RCC 7860 (cell line): ENCODE measurements at regions not wholly inside any gene's neighbourhood (a gene's known extent, or its start where the extent isn't known, plus 50 kb on each side); places are given as distances from the start of the nearest gene placed in this dataset.
A peak's percentile ranks its signal among the peaks of the same experiment; 100 is the strongest.

Experiments used
- DNase-seq: peaks from one replicate; pipeline ENCODE4 v3.0.0-alpha.2; 2015; ENCODE audit warnings: low spot score
- FAIRE-seq: peaks from 2 replicates; lab custom pipeline; 2012; peaks lifted over from hg19 to GRCh38; lab: Jason Lieb, UNC

GRCh38 chr21:37967036-37967435 lies 50.8 kb upstream of the KCNJ6 start:
- no peak for DNase-seq

GRCh38 chr21:37968744-37969143 lies 52.5 kb upstream of the KCNJ6 start:
- DNase-seq (no peak), FAIRE-seq (no peak)

More at GRCh38 chr21:37967036-37967435, 50.8 kb upstream of the KCNJ6 start:
- FAIRE-seq, result no peak

GRCh38 chr21:37970548-37970947 lies 54.3 kb upstream of the KCNJ6 start:
- FAIRE-seq (no peak), DNase-seq (no peak)

GRCh38 chr21:37971390-37971950 lies 55.2 kb upstream of the KCNJ6 start:
- no peak for FAIRE-seq
- no peak for DNase-seq

- FAIRE-seq, result peak; percentile 94
- peak; percentile 92 for DNase-seq
Observed at GRCh38 chr21:37974081-37974480, 57.8 kb upstream of the KCNJ6 start.

- peak; percentile 61 for DNase-seq
- FAIRE-seq, result peak; percentile 58
Observed at GRCh38 chr21:37982496-37983318, 66.5 kb upstream of the KCNJ6 start.

GRCh38 chr21:37983336-37984095 lies 67.3 kb upstream of the KCNJ6 start:
- FAIRE-seq (peak; percentile 92), DNase-seq (peak; percentile 88)

GRCh38 chr21:37984416-37984815 lies 68.2 kb upstream of the KCNJ6 start:
- no peak for FAIRE-seq
- DNase-seq, result peak; percentile 13

GRCh38 chr21:37986000-37986399 lies 69.7 kb upstream of the KCNJ6 start:
- FAIRE-seq, result no peak
- no peak for DNase-seq

- FAIRE-seq, result no peak
- no peak for DNase-seq
Observed at GRCh38 chr21:37986751-37987399, 70.6 kb upstream of the KCNJ6 start.

GRCh38 chr21:37987668-37988067 lies 71.4 kb upstream of the KCNJ6 start:
- FAIRE-seq (no peak), DNase-seq (no peak)

- DNase-seq (no peak), FAIRE-seq (no peak)
Observed at GRCh38 chr21:37993071-37993470, 76.8 kb upstream of the KCNJ6 start.

- FAIRE-seq (no peak), DNase-seq (no peak)
Observed at GRCh38 chr21:37994211-37994610, 78.0 kb upstream of the KCNJ6 start.

- DNase-seq (no peak), FAIRE-seq (no peak)
Observed at GRCh38 chr21:38012672-38013071, 96.4 kb upstream of the KCNJ6 start.

GRCh38 chr21:38013741-38014140 lies 97.5 kb upstream of the KCNJ6 start:
- no peak for DNase-seq
- FAIRE-seq, result no peak

- peak; percentile 9 for DNase-seq
- FAIRE-seq, result no peak
Observed at GRCh38 chr21:38014298-38014697, 98.0 kb upstream of the KCNJ6 start.

- peak; percentile 27 for DNase-seq
- no peak for FAIRE-seq
Observed at GRCh38 chr21:38027901-38028498, 111.7 kb upstream of the KCNJ6 start.

- no peak for FAIRE-seq
- no peak for DNase-seq
Observed at GRCh38 chr21:38032082-38032801, 116.0 kb upstream of the KCNJ6 start.

GRCh38 chr21:38036016-38036415 lies 119.8 kb upstream of the KCNJ6 start:
- FAIRE-seq, result no peak

GRCh38 chr21:38037416-38037815 lies 121.2 kb upstream of the KCNJ6 start:
- FAIRE-seq (no peak), DNase-seq (peak; percentile 57)

More at GRCh38 chr21:38036016-38036415, 119.8 kb upstream of the KCNJ6 start:
- DNase-seq, result no peak
